ENCODE measurements at regions not wholly inside any gene's neighbourhood (a gene's known extent, or its start where the extent isn't known, plus 50 kb on each side); places are given as distances from the start of the nearest gene placed in this dataset.

- TF ChIP-seq CTCF (IDR thresholded peaks at IDR 0.05) (no peak), POLR2A (IDR thresholded peaks at IDR 0.05) (no peak)
These were observed 66.2 kb downstream of the IGLL5 start for GRCh38 chr22:22953791-22954190.
